ENCODE measurements at regions not wholly inside any gene's neighbourhood (a gene's known extent, or its start where the extent isn't known, plus 50 kb on each side); places are given as distances from the start of the nearest gene placed in this dataset.

- TF ChIP-seq CTCF (IDR thresholded peaks at IDR 0.05; ENCODE audit: low read length) (no peak), EZH2 (optimal IDR thresholded peaks at IDR 0.05; ENCODE audit: low read depth, low read length) (no peak), EZH2phosphoT487 (IDR thresholded peaks at IDR 0.05; ENCODE audit: low read length) (no peak)
Measured at GRCh38 chr10:44064987-44065787, 319.7 kb downstream of the CXCL12 start.
